Adrenal gland (tissue), 2 donors: ENCODE measurements at regions not wholly inside any gene's neighbourhood (a gene's known extent, or its start where the extent isn't known, plus 50 kb on each side); places are given as distances from the start of the nearest gene placed in this dataset.

Experiments used
- small RNA-seq, 2 donors: library from RNA; depleted of rRNA; stranded (forward); fragments of <200 nt; gene quantifications; one replicate each; pipeline ENCODE3, GENCODE V24; 2016

Small RNA genes in the stretch of these regions (small RNA-seq; reads per million reads assigned to genes)
- gene RF00026, result 0 reads per million in 2 donors
